CD14-positive monocyte (primary cell): ENCODE measurements at regions not wholly inside any gene's neighbourhood (a gene's known extent, or its start where the extent isn't known, plus 50 kb on each side); places are given as distances from the start of the nearest gene placed in this dataset.

Source experiments
- DNase-seq, 3 donors: peaks; one replicate each; pipeline ENCODE4 v3.0.0-alpha.2; 2011 to 2022
- H2AFZ ChIP-seq: 2 replicates; pipeline ENCODE4 v1.6.0; 2012; ENCODE audit warnings: mild to moderate bottlenecking, low read depth, low read length, inconsistent platforms; ENCODE audit not compliant: insufficient read depth, poor library complexity, severe bottlenecking
- H3K27ac ChIP-seq, 2 donors: 1 replicate in 1 of 2; 2 replicates in 1 of 2; pipeline ENCODE4 v1.5.1; 2012 to 2013; ENCODE audit warnings: low read length in 2 of 2, control low read depth in 1 of 2, inconsistent platforms in 1 of 2, low read depth in 1 of 2, mild to moderate bottlenecking in 1 of 2
- H3K27me3 ChIP-seq, 2 donors: one replicate each; pipeline versions ENCODE4 v1.6.0 to v1.6.1; 2011 to 2013; ENCODE audit warnings: low read length in 2 of 2; ENCODE audit not compliant: control insufficient read depth in 2 of 2, insufficient read depth in 2 of 2
- H3K36me3 ChIP-seq, 2 donors: replicated peaks in 1 of 2; 1 replicate in 1 of 2; 2 replicates in 1 of 2; pipeline versions ENCODE4 v1.5.1 to v1.6.1; 2012 to 2013; ENCODE audit warnings: low read length in 2 of 2, control low read depth in 1 of 2, inconsistent platforms in 1 of 2, mild to moderate bottlenecking in 1 of 2; ENCODE audit not compliant: insufficient read depth in 2 of 2, control insufficient read depth in 1 of 2
- H3K4me1 ChIP-seq, 2 donors: 1 replicate in 1 of 2; 2 replicates in 1 of 2; pipeline versions ENCODE4 v1.5.1 to v1.6.1; 2012 to 2013; ENCODE audit warnings: low read length in 2 of 2, control low read depth in 1 of 2, inconsistent platforms in 1 of 2, mild to moderate bottlenecking in 1 of 2, moderate library complexity in 1 of 2; ENCODE audit not compliant: insufficient read depth in 2 of 2, control insufficient read depth in 1 of 2
- H3K4me2 ChIP-seq: replicated peaks from 2 replicates; pipeline ENCODE3; 2012; ENCODE audit warnings: low read length, moderate library complexity, mild to moderate bottlenecking; ENCODE audit not compliant: poor library complexity, severe bottlenecking; ENCODE audit errors: extremely low read depth
- H3K4me3 ChIP-seq, 3 experiments: fragments of 200-600 bp in 1 of 3; sonication (generic) in 1 of 3; replicated peaks in 1 of 3; 1 replicate in 2 of 3; 2 replicates in 1 of 3; pipeline ENCODE4 v1.5.1; 2011 to 2013; ENCODE audit warnings: low read length in 3 of 3, mild to moderate bottlenecking in 3 of 3, control low read depth in 2 of 3, low read depth in 2 of 3, inconsistent platforms in 1 of 3, moderate library complexity in 1 of 3
- H3K79me2 ChIP-seq: 2 replicates; pipeline ENCODE4 v1.6.0; 2012; ENCODE audit warnings: mild to moderate bottlenecking, control low read depth, inconsistent platforms, low read length, moderate library complexity; ENCODE audit not compliant: insufficient read depth
- H3K9ac ChIP-seq: 2 replicates; pipeline ENCODE4 v1.6.0; 2017; ENCODE audit warnings: low read length, mild to moderate bottlenecking; ENCODE audit not compliant: insufficient read depth, poor library complexity, severe bottlenecking
- H3K9me3 ChIP-seq, 2 donors: replicated peaks in 1 of 2; 1 replicate in 1 of 2; 2 replicates in 1 of 2; pipeline versions ENCODE4 v1.5.1 to v1.6.1; 2012 to 2013; ENCODE audit warnings: low read length in 2 of 2, control low read depth in 1 of 2; ENCODE audit not compliant: control insufficient read depth in 1 of 2, insufficient read depth in 1 of 2
- H4K20me1 ChIP-seq: 2 replicates; pipeline ENCODE4 v1.6.0; 2012; ENCODE audit warnings: mild to moderate bottlenecking, low read length, control low read depth, moderate library complexity; ENCODE audit not compliant: insufficient read depth
- H3K27ac Mint-ChIP-seq, 7 donors: one replicate each; pipeline ENCODE4 v1.8.0; 2020; ENCODE audit warnings: mild to moderate bottlenecking in 7 of 7, mixed read lengths in 7 of 7, moderate library complexity in 6 of 7, inconsistent platforms in 2 of 7
- H3K27me3 Mint-ChIP-seq, 3 donors: one replicate each; pipeline ENCODE4 v1.8.0; 2021 to 2022; ENCODE audit warnings: low read depth in 3 of 3, mild to moderate bottlenecking in 3 of 3, mixed read lengths in 3 of 3, moderate library complexity in 3 of 3, inconsistent platforms in 1 of 3
- H3K36me3 Mint-ChIP-seq, 2 donors: one replicate each; pipeline ENCODE4 v1.8.0; 2020; ENCODE audit warnings: mixed read lengths in 2 of 2, inconsistent platforms in 1 of 2, mild to moderate bottlenecking in 1 of 2
- H3K4me1 Mint-ChIP-seq: one replicate; pipeline ENCODE4 v1.8.0; 2020; ENCODE audit warnings: mild to moderate bottlenecking, mixed read lengths
- H3K4me3 Mint-ChIP-seq, 2 donors: one replicate each; pipeline ENCODE4 v1.8.0; 2020; ENCODE audit warnings: mild to moderate bottlenecking in 2 of 2, mixed read lengths in 2 of 2, moderate library complexity in 1 of 2
- H3K9me3 Mint-ChIP-seq, 7 donors: one replicate each; pipeline ENCODE4 v1.8.0; 2020 to 2022; ENCODE audit warnings: mixed read lengths in 7 of 7, mild to moderate bottlenecking in 6 of 7, moderate library complexity in 6 of 7, inconsistent platforms in 2 of 7
- WGBS: methylation state at CpG from one replicate; pipeline ENCODE4 v1.1.5; 2013; ENCODE audit warnings: missing lambda C conversion rate; ENCODE audit not compliant: insufficient coverage; 5-methylcytosine and 5-hydroxymethylcytosine counted together
- intact Hi-C, 2 donors: fragments of 100-400 bp; cut with micrococcal nuclease; formaldehyde crosslinking; loops; one replicate each; pipeline versions ENCODE4 v1.15.0 to v1.15.1; 2023
- TF ChIP-seq, protein P1 (sequence below): fragments of 200-600 bp; IDR thresholded peaks from one replicate; pipeline ENCODE4 v1.8.0; 2022; ENCODE audit warnings: antibody characterized with exemption, mild to moderate bottlenecking

DNA sequence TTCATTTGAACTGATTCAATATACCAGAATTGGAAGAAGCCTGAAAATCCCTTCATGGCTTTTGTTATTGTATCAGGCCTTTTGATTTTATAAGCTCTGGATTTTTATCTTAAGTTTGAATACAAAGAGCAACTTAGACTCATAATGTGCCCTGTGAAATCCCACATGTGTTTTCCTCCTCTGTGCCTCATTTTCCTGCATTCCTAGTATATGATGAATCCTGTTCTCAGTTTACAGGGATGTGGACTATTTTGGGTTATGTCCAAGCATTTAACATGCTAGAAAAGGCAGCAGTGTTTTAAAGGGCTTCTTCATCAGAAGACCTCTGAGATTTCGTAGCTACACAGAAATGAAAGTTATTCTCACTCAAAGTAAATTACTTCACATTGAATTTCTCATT lies 455.0 kb downstream of the RFPL4B start:
- H3K4me3 ChIP-seq: no peak overlapping the region
- H3K9me3 Mint-ChIP-seq: peaks cover 0 to 7% (median 0%) of the 10 kb centered on the region in 7 donors
- H3K27ac ChIP-seq: no peak overlapping the region
- intact Hi-C loops: no loop called here
- H3K4me1 Mint-ChIP-seq: no peaks in the 10 kb centered on the region
- no peak for DNase-seq
- H3K4me2 ChIP-seq: no peak overlapping the region
- H3K4me3 Mint-ChIP-seq: no peak overlapping the region
- TF ChIP-seq, protein P1, sequence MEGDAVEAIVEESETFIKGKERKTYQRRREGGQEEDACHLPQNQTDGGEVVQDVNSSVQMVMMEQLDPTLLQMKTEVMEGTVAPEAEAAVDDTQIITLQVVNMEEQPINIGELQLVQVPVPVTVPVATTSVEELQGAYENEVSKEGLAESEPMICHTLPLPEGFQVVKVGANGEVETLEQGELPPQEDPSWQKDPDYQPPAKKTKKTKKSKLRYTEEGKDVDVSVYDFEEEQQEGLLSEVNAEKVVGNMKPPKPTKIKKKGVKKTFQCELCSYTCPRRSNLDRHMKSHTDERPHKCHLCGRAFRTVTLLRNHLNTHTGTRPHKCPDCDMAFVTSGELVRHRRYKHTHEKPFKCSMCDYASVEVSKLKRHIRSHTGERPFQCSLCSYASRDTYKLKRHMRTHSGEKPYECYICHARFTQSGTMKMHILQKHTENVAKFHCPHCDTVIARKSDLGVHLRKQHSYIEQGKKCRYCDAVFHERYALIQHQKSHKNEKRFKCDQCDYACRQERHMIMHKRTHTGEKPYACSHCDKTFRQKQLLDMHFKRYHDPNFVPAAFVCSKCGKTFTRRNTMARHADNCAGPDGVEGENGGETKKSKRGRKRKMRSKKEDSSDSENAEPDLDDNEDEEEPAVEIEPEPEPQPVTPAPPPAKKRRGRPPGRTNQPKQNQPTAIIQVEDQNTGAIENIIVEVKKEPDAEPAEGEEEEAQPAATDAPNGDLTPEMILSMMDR: no peak
- no peaks in the 10 kb centered on the region for H3K79me2 ChIP-seq
- H3K9me3 ChIP-seq: no peaks in the 10 kb centered on the region
- no peaks in the 10 kb centered on the region for H3K36me3 Mint-ChIP-seq
- H3K4me1 ChIP-seq: no peaks in the 10 kb centered on the region
- H2AFZ ChIP-seq: no peak overlapping the region
- no peaks in the 10 kb centered on the region for H3K36me3 ChIP-seq
- H3K27ac Mint-ChIP-seq: no peak overlapping the region
- no peak overlapping the region for H3K9ac ChIP-seq
- no peaks in the 10 kb centered on the region for H3K27me3 ChIP-seq
- no CpG with 5 or more reads among the region's 1 CpG for WGBS
- peaks cover 0 to 1% (median 0%) of the 10 kb centered on the region in 3 donors for H3K27me3 Mint-ChIP-seq
- no peaks in the 10 kb centered on the region for H4K20me1 ChIP-seq

DNA sequence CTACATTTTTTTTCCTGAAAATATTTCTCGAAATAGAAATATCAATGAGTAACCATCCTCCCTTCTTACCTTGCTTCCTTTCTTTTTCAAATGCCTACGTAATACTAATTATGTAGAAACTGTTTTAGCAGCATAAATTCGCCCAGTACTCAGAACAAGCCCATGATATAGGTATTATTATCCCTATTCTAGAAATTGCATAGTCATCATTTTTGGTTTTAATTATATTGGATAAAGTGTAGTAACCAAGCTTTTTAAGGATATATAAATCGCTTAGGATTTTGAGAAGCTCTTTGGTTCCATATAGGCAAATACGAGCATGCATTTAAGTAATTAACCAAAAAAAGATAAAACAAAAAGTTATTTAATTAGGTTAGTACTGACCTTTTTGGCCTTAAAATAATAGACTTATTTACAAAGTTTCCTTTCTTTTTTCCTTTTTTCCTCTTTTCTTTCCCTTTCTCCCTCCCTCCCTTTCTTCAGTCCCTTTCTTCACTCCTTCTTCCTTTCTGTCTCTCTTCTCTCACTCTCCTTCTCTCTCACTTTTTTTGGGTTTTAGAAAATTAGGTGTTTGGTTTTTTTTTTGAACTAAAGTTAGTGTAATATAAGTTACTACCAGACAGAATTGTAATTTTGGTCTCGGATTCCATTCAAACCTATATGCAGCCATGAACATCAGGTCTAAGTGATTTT lies 457.7 kb downstream of the RFPL4B start:
- H3K27me3 Mint-ChIP-seq: no peaks in the 10 kb centered on the region
- intact Hi-C loops: no loop called here
- peaks cover 0 to 2% (median 0%) of the 10 kb centered on the region in 7 donors for H3K9me3 Mint-ChIP-seq
- H3K27ac Mint-ChIP-seq: no peak overlapping the region
- H3K9me3 ChIP-seq: no peaks in the 10 kb centered on the region
- H4K20me1 ChIP-seq: no peaks in the 10 kb centered on the region
- H3K36me3 Mint-ChIP-seq: no peaks in the 10 kb centered on the region
- H3K27ac ChIP-seq: no peak overlapping the region
- H3K4me3 ChIP-seq: no peak overlapping the region
- no peaks in the 10 kb centered on the region for H3K4me1 Mint-ChIP-seq
- DNase-seq: no peak
- no CpG with 5 or more reads among the region's 6 CpGs for WGBS
- H3K4me1 ChIP-seq: no peaks in the 10 kb centered on the region
- no peak overlapping the region for H2AFZ ChIP-seq
- H3K36me3 ChIP-seq: no peaks in the 10 kb centered on the region
- no peak overlapping the region for H3K4me2 ChIP-seq
- H3K27me3 ChIP-seq: no peaks in the 10 kb centered on the region
- H3K9ac ChIP-seq: no peak overlapping the region
- TF ChIP-seq, protein P1: no peak
- H3K79me2 ChIP-seq: no peaks in the 10 kb centered on the region
- no peak overlapping the region for H3K4me3 Mint-ChIP-seq
